HG03196 (cell line): ENCODE measurements at regions not wholly inside any gene's neighbourhood (a gene's known extent, or its start where the extent isn't known, plus 50 kb on each side); places are given as distances from the start of the nearest gene placed in this dataset.

Experiments used
- ATAC-seq: cut with Tn5 transposase; IDR thresholded peaks from one replicate; pipeline ENCODE4 v1.9.1; 2021; ENCODE audit not compliant: unreplicated experiment

GRCh38 chr18:39685303-39685902 is 2119.8 kb upstream of the CELF4 start:
- no peak for ATAC-seq

- no peak for ATAC-seq
Observed at GRCh38 chr18:39681061-39681460, 2115.5 kb upstream of the CELF4 start.

- no peak for ATAC-seq
Observed at GRCh38 chr18:39675906-39676305, 2110.3 kb upstream of the CELF4 start.

- no peak for ATAC-seq
Observed at GRCh38 chr18:39675368-39675767, 2109.8 kb upstream of the CELF4 start.

- no peak for ATAC-seq
Observed at GRCh38 chr18:39672171-39672570, 2106.6 kb upstream of the CELF4 start.

GRCh38 chr18:39667905-39668304 is 2102.3 kb upstream of the CELF4 start:
- ATAC-seq, result no peak

- ATAC-seq, result no peak
Observed at GRCh38 chr18:39666541-39666940, 2100.9 kb upstream of the CELF4 start.

GRCh38 chr18:39661856-39662366 is 2096.3 kb upstream of the CELF4 start:
- no peak for ATAC-seq

- no peak for ATAC-seq
Observed at GRCh38 chr18:39660141-39660540, 2094.5 kb upstream of the CELF4 start.

- no peak for ATAC-seq
Observed at GRCh38 chr18:39655341-39655740, 2089.7 kb upstream of the CELF4 start.

GRCh38 chr18:39653221-39653620 is 2087.6 kb upstream of the CELF4 start:
- no peak for ATAC-seq

- no peak for ATAC-seq
Observed at GRCh38 chr18:39648616-39649015, 2083.0 kb upstream of the CELF4 start.

- no peak for ATAC-seq
Observed at GRCh38 chr18:39647627-39648534, 2082.3 kb upstream of the CELF4 start.

GRCh38 chr18:39638224-39638623 is 2072.6 kb upstream of the CELF4 start:
- no peak for ATAC-seq

- ATAC-seq, result no peak
Observed at GRCh38 chr18:39636931-39637330, 2071.3 kb upstream of the CELF4 start.

GRCh38 chr18:39635966-39636365 is 2070.4 kb upstream of the CELF4 start:
- no peak for ATAC-seq

GRCh38 chr18:39635192-39635591 is 2069.6 kb upstream of the CELF4 start:
- no peak for ATAC-seq

GRCh38 chr18:39627936-39628335 is 2062.3 kb upstream of the CELF4 start:
- ATAC-seq, result no peak

GRCh38 chr18:39624961-39625360 is 2059.4 kb upstream of the CELF4 start:
- no peak for ATAC-seq

GRCh38 chr18:39622431-39622830 is 2056.8 kb upstream of the CELF4 start:
- ATAC-seq, result no peak

GRCh38 chr18:39620551-39621168 is 2055.1 kb upstream of the CELF4 start:
- ATAC-seq, result no peak
